Stomach (tissue), 8 donors: ENCODE measurements at regions not wholly inside any gene's neighbourhood (a gene's known extent, or its start where the extent isn't known, plus 50 kb on each side); places are given as distances from the start of the nearest gene placed in this dataset.

ENCODE experiments used
- DNase-seq, 2 donors: peaks; one replicate each; pipeline versions ENCODE4 v3.0.0 to v3.0.0-alpha.2; 2013 to 2019
- H3K27ac ChIP-seq, 5 donors: fragments of 200-600 bp in 4 of 5; sonication (generic) in 4 of 5; one replicate each; pipeline ENCODE4 v1.5.1; 2013 to 2019; ENCODE audit warnings: mild to moderate bottlenecking in 1 of 5, moderate library complexity in 1 of 5
- H3K27me3 ChIP-seq, 3 donors: fragments of 200-600 bp; sonication (generic); one replicate each; pipeline ENCODE4 v1.5.1; 2017 to 2019; ENCODE audit warnings: mixed run types in 1 of 3
- H3K36me3 ChIP-seq, 4 donors: fragments of 200-600 bp; sonication (generic); 1 replicate in 3 of 4; 2 replicates in 1 of 4; pipeline ENCODE4 v1.5.1; 2016 to 2019
- H3K4me1 ChIP-seq, 4 donors: fragments of 200-600 bp; sonication (generic); one replicate each; pipeline ENCODE4 v1.5.1; 2016 to 2019
- H3K4me3 ChIP-seq, 4 donors: fragments of 200-600 bp; sonication (generic) in 3 of 4; one replicate each; pipeline ENCODE4 v1.5.1; 2016 to 2019; ENCODE audit warnings: mild to moderate bottlenecking in 1 of 4
- H3K9me3 ChIP-seq, 4 donors: fragments of 200-600 bp; sonication (generic); one replicate each; pipeline ENCODE4 v1.5.1; 2016 to 2019
- EP300 ChIP-seq: sonication (generic); formaldehyde crosslinking; IDR thresholded peaks from one replicate; pipeline ENCODE4 v1.6.1; 2017; ENCODE audit warnings: antibody characterized with exemption
- POLR2A ChIP-seq, 4 donors: fragments of 450-650 bp; IDR thresholded peaks; one replicate each; pipeline ENCODE4 v1.6.1; 2016; ENCODE audit warnings: antibody characterized with exemption in 4 of 4, control low read depth in 2 of 4, mild to moderate bottlenecking in 1 of 4, moderate library complexity in 1 of 4
- POLR2AphosphoS5 ChIP-seq, 3 donors: sonication (generic); formaldehyde crosslinking; IDR thresholded peaks; one replicate each; pipeline ENCODE4 v1.6.1; 2016; ENCODE audit warnings: antibody characterized with exemption in 3 of 3
- WGBS, 5 donors: extraction: QIAGEN DNeasy Blood & Tissue Kit in 3 of 5; methylation state at CpG; one replicate each; pipeline versions ENCODE4 v1.1.5 to v1.1.7; 2013 to 2018; 5-methylcytosine and 5-hydroxymethylcytosine counted together
- intact Hi-C: fragments of 100-400 bp; cut with DNase I; formaldehyde crosslinking; loops from one replicate; pipeline ENCODE4 v1.15.1; 2023; ENCODE audit warnings: low total_unique reads
- TF ChIP-seq, protein P1 (sequence below), 7 experiments: fragments of 450-650 bp in 4 of 7; fragments of 200-600 bp in 3 of 7; sonication (generic) in 3 of 7; IDR thresholded peaks; one replicate each; pipeline ENCODE4 v1.5.1; 2016 to 2019; ENCODE audit warnings: antibody characterized with exemption in 7 of 7, control low read depth in 2 of 7, mild to moderate bottlenecking in 1 of 7
- donor health status: healthy with polysubstance abuse.
- donor health status: Bipolar disorder and iron deficiency.
- donor health status: healthy.

DNA sequence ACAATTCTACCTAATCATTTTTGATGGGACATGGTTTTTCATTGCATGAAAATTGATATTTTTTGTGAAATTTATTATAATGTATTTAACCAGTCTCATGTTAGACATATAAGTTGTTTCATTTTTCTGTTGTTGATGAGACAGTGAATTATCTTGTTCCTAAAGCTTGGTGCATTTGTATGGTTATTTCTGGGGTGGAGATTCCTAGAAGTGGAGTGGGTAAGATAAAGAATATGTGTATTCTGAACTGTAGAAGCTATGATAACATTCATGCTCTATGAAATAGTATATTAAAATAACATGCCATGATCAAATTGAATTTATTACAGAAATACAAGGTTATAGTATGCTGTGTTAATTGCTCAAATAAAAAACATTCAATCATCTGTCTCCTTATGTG lies 69.2 kb downstream of the BOLA3 start:
- Histone ChIP-seq H3K27me3 (no peaks in the 10 kb centered on the region), H3K4me1 (peaks cover 0 to 14% (median 2%) of the 10 kb centered on the region in 4 donors), H3K36me3 (peaks cover 9 to 51% (median 48%) of the 10 kb centered on the region in 4 donors), H3K4me3 (no peak overlapping the region), H3K27ac (no peak overlapping the region), H3K9me3 (no peaks in the 10 kb centered on the region)
- no peak for DNase-seq
- TF ChIP-seq POLR2A (IDR thresholded peaks at IDR 0.05) (no peak), EP300 (no peak), POLR2AphosphoS5 (IDR thresholded peaks at IDR 0.05) (no peak)
- TF ChIP-seq, protein P1, sequence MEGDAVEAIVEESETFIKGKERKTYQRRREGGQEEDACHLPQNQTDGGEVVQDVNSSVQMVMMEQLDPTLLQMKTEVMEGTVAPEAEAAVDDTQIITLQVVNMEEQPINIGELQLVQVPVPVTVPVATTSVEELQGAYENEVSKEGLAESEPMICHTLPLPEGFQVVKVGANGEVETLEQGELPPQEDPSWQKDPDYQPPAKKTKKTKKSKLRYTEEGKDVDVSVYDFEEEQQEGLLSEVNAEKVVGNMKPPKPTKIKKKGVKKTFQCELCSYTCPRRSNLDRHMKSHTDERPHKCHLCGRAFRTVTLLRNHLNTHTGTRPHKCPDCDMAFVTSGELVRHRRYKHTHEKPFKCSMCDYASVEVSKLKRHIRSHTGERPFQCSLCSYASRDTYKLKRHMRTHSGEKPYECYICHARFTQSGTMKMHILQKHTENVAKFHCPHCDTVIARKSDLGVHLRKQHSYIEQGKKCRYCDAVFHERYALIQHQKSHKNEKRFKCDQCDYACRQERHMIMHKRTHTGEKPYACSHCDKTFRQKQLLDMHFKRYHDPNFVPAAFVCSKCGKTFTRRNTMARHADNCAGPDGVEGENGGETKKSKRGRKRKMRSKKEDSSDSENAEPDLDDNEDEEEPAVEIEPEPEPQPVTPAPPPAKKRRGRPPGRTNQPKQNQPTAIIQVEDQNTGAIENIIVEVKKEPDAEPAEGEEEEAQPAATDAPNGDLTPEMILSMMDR (IDR thresholded peaks at IDR 0.05) = no peak
- intact Hi-C loops = no loop called here

GRCh38 chr2:74079522-74080341 lies 68.0 kb downstream of the BOLA3 start:
- WGBS, 5 donors = 54 to 87% (median 82%) methylated on average over 5 to 8 of the region's 8 CpGs
- peak overlapping the region in 2 of 5 donors; percentile 39 to 43 for H3K27ac ChIP-seq
- H3K27me3 ChIP-seq = no peaks in the 10 kb centered on the region
- TF ChIP-seq, protein P1 (IDR thresholded peaks at IDR 0.05) = no peak
- no peak for TF ChIP-seq POLR2A (IDR thresholded peaks at IDR 0.05)
- H3K36me3 ChIP-seq = peaks cover 9 to 50% (median 48%) of the 10 kb centered on the region in 4 donors
- no peaks in the 10 kb centered on the region for H3K9me3 ChIP-seq
- DNase-seq = no peak
- intact Hi-C loops = no loop called here
- H3K4me3 ChIP-seq = peak overlapping the region in 3 of 4 donors; percentile 5 to 18 (median 11)
- peaks cover 0 to 14% (median 2%) of the 10 kb centered on the region in 4 donors for H3K4me1 ChIP-seq

DNA sequence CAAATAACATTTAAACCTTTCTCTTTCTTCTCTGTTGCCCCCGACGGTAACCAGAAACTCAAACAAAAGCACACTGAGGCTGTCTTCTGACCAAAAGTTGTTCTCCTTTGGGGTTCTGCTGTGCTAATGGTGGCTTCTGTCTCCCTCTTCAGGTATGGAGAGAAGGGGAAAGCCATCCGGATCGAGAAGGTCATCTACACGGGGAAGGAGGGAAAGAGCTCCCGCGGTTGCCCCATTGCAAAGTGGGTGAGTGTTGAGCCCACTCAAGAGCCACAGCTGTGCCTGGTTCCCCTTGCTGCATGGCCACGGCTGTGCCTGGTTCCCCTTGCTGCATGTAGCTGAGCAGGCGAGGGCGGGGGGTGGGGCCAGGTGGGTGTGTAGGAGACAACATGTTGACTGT lies 67.4 kb downstream of the BOLA3 start:
- TF ChIP-seq EP300 (no peak), POLR2A (IDR thresholded peaks at IDR 0.05) (no peak), POLR2AphosphoS5 (IDR thresholded peaks at IDR 0.05) (no peak)
- TF ChIP-seq, protein P1 (IDR thresholded peaks at IDR 0.05) = peak in 1 of 7 experiments; percentile 13
- intact Hi-C loops = no loop called here
- Histone ChIP-seq H3K27me3 (no peaks in the 10 kb centered on the region), H3K27ac (peak overlapping the region in 2 of 5 donors; percentile 39 to 43), H3K9me3 (no peaks in the 10 kb centered on the region), H3K4me3 (peak overlapping the region in 3 of 4 donors; percentile 5 to 18 (median 11)), H3K4me1 (peaks cover 0 to 14% (median 2%) of the 10 kb centered on the region in 4 donors), H3K36me3 (peaks cover 9 to 54% (median 52%) of the 10 kb centered on the region in 4 donors)
- WGBS, 5 donors = 56 to 85% (median 75%) methylated on average over 10 of the region's 10 CpGs
- DNase-seq = peak in 1 of 2 donors; percentile 37

DNA sequence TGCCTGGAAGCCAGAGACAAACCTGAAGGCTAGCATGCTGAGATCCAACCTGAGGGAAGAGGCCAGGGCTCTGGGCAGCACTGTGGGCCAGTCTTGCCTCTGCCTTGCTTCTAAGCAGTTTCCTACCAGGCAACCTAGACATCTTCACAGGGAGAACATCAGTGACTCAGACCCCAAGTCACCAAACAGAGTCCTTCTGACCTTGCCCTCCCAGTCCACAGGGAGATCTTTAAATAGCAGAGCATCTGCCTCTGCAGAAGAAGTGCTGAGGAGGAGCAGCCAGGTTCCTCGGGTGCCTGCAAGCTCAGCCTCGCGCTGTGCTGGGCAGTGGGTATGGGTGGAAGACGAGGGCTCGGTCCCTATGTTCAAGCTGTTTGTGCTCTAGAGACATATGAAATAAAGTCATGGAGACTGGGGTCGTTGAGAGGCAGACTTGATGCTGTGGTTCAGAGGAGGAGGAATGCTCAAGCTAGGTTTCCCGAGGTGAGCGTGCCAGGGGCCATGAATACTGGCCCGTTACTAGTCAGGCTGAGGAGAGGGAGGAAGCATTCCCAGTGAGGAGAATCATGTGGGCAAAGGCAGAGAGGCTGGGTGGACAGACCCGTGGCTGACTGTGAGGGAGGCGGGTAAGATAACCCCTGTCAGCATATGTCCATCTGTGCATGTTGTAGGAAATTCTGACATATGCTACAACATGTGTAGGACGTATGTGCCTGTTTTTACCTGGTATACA lies 66.5 kb downstream of the BOLA3 start:
- Histone ChIP-seq H3K27ac (peak overlapping the region in 1 of 5 donors; percentile 43), H3K9me3 (no peaks in the 10 kb centered on the region), H3K4me3 (no peak overlapping the region), H3K27me3 (no peaks in the 10 kb centered on the region), H3K4me1 (peaks cover 0 to 14% (median 2%) of the 10 kb centered on the region in 4 donors), H3K36me3 (peaks cover 9 to 61% (median 58%) of the 10 kb centered on the region in 4 donors)
- no peak for DNase-seq
- WGBS, 5 donors = 88 to 95% (median 90%) methylated on average over 12 of the region's 12 CpGs
- intact Hi-C loops = no loop called here
- TF ChIP-seq POLR2A (IDR thresholded peaks at IDR 0.05) (no peak), POLR2AphosphoS5 (IDR thresholded peaks at IDR 0.05) (no peak), EP300 (no peak)
- TF ChIP-seq, protein P1 (IDR thresholded peaks at IDR 0.05) = no peak
